Stomach (tissue), 8 donors: ENCODE measurements at regions not wholly inside any gene's neighbourhood (a gene's known extent, or its start where the extent isn't known, plus 50 kb on each side); places are given as distances from the start of the nearest gene placed in this dataset.

Experiments
- DNase-seq, 2 donors: peaks; one replicate each; pipeline versions ENCODE4 v3.0.0 to v3.0.0-alpha.2; 2013 to 2019
- H3K27ac ChIP-seq, 5 donors: fragments of 200-600 bp in 4 of 5; sonication (generic) in 4 of 5; one replicate each; pipeline ENCODE4 v1.5.1; 2013 to 2019; ENCODE audit warnings: mild to moderate bottlenecking in 1 of 5, moderate library complexity in 1 of 5
- H3K27me3 ChIP-seq, 3 donors: fragments of 200-600 bp; sonication (generic); one replicate each; pipeline ENCODE4 v1.5.1; 2017 to 2019; ENCODE audit warnings: mixed run types in 1 of 3
- H3K36me3 ChIP-seq, 4 donors: fragments of 200-600 bp; sonication (generic); 1 replicate in 3 of 4; 2 replicates in 1 of 4; pipeline ENCODE4 v1.5.1; 2016 to 2019
- H3K4me1 ChIP-seq, 4 donors: fragments of 200-600 bp; sonication (generic); one replicate each; pipeline ENCODE4 v1.5.1; 2016 to 2019
- H3K4me3 ChIP-seq, 4 donors: fragments of 200-600 bp; sonication (generic) in 3 of 4; one replicate each; pipeline ENCODE4 v1.5.1; 2016 to 2019; ENCODE audit warnings: mild to moderate bottlenecking in 1 of 4
- H3K9me3 ChIP-seq, 4 donors: fragments of 200-600 bp; sonication (generic); one replicate each; pipeline ENCODE4 v1.5.1; 2016 to 2019
- EP300 ChIP-seq: sonication (generic); formaldehyde crosslinking; IDR thresholded peaks from one replicate; pipeline ENCODE4 v1.6.1; 2017; ENCODE audit warnings: antibody characterized with exemption
- POLR2A ChIP-seq, 4 donors: fragments of 450-650 bp; IDR thresholded peaks; one replicate each; pipeline ENCODE4 v1.6.1; 2016; ENCODE audit warnings: antibody characterized with exemption in 4 of 4, control low read depth in 2 of 4, mild to moderate bottlenecking in 1 of 4, moderate library complexity in 1 of 4
- POLR2AphosphoS5 ChIP-seq, 3 donors: sonication (generic); formaldehyde crosslinking; IDR thresholded peaks; one replicate each; pipeline ENCODE4 v1.6.1; 2016; ENCODE audit warnings: antibody characterized with exemption in 3 of 3
- WGBS, 5 donors: extraction: QIAGEN DNeasy Blood & Tissue Kit in 3 of 5; methylation state at CpG; one replicate each; pipeline versions ENCODE4 v1.1.5 to v1.1.7; 2013 to 2018; 5-methylcytosine and 5-hydroxymethylcytosine counted together
- intact Hi-C: fragments of 100-400 bp; cut with DNase I; formaldehyde crosslinking; loops from one replicate; pipeline ENCODE4 v1.15.1; 2023; ENCODE audit warnings: low total_unique reads
- TF ChIP-seq, protein P1 (sequence below), 7 experiments: fragments of 450-650 bp in 4 of 7; fragments of 200-600 bp in 3 of 7; sonication (generic) in 3 of 7; IDR thresholded peaks; one replicate each; pipeline ENCODE4 v1.5.1; 2016 to 2019; ENCODE audit warnings: antibody characterized with exemption in 7 of 7, control low read depth in 2 of 7, mild to moderate bottlenecking in 1 of 7
- donor health status: healthy with polysubstance abuse.
- donor health status: Bipolar disorder and iron deficiency.
- donor health status: healthy.

DNA sequence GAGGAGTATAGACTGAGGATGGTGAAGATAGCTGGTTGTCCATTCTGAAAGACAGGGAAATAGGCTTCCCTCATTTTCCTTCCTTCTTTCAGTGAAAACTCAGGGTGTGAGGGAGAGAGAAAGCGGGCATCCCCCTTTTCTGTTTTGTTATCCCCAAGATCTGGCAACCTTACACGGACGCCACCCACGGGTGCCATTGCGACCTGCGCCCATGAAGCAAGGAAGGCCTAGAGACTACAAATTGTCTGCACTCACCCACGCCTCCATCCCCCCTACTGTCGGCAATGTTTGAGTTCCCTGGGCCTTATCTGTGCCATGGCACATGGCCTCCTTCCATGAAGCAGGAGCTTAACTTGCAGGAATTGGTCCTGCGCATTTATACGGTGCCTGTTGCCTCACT is 115.0 kb upstream of the IGF1 start:
- no peaks in the 10 kb centered on the region for H3K27me3 ChIP-seq
- TF ChIP-seq, protein P1, sequence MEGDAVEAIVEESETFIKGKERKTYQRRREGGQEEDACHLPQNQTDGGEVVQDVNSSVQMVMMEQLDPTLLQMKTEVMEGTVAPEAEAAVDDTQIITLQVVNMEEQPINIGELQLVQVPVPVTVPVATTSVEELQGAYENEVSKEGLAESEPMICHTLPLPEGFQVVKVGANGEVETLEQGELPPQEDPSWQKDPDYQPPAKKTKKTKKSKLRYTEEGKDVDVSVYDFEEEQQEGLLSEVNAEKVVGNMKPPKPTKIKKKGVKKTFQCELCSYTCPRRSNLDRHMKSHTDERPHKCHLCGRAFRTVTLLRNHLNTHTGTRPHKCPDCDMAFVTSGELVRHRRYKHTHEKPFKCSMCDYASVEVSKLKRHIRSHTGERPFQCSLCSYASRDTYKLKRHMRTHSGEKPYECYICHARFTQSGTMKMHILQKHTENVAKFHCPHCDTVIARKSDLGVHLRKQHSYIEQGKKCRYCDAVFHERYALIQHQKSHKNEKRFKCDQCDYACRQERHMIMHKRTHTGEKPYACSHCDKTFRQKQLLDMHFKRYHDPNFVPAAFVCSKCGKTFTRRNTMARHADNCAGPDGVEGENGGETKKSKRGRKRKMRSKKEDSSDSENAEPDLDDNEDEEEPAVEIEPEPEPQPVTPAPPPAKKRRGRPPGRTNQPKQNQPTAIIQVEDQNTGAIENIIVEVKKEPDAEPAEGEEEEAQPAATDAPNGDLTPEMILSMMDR (IDR thresholded peaks at IDR 0.05), result no peak
- TF ChIP-seq POLR2A (IDR thresholded peaks at IDR 0.05) (no peak), POLR2AphosphoS5 (IDR thresholded peaks at IDR 0.05) (no peak), EP300 (no peak)
- intact Hi-C loops, result no loop called here

DNA sequence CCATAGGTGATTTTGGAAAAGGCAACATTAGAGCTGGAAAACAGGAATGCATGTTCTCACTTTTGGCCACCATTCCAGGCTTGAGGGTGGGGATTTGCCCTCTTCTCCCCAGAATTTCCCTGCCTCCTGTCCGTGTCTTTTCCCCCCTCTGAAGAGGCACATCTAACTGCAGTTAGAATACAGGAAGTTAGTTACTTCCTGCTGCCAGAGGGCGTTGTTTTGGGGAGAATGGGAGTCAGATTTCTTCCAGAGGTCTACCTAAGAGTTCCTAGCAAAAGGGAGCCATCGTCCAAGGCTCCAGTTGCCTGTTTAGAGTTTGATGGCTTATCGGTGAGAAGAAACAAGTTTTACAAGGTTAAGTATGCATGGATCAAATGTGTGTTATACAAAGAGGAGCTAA is 112.8 kb upstream of the IGF1 start:
- TF ChIP-seq POLR2A (IDR thresholded peaks at IDR 0.05) (no peak), POLR2AphosphoS5 (IDR thresholded peaks at IDR 0.05) (no peak), EP300 (no peak)
- TF ChIP-seq, protein P1 (IDR thresholded peaks at IDR 0.05), result no peak
- 38 to 69% (median 61%) methylated on average over 4 of the region's 4 CpGs for WGBS, 5 donors
- DNase-seq, result no peak

More for the DNA sequence above, 115.0 kb upstream of the IGF1 start:
- 90 to 95% (median 93%) methylated on average over 10 of the region's 10 CpGs for WGBS, 5 donors
- no peak for DNase-seq
- Histone ChIP-seq H3K4me1 (no peaks in the 10 kb centered on the region), H3K27ac (no peak overlapping the region), H3K4me3 (no peak overlapping the region), H3K36me3 (no peaks in the 10 kb centered on the region), H3K9me3 (no peaks in the 10 kb centered on the region)

DNA sequence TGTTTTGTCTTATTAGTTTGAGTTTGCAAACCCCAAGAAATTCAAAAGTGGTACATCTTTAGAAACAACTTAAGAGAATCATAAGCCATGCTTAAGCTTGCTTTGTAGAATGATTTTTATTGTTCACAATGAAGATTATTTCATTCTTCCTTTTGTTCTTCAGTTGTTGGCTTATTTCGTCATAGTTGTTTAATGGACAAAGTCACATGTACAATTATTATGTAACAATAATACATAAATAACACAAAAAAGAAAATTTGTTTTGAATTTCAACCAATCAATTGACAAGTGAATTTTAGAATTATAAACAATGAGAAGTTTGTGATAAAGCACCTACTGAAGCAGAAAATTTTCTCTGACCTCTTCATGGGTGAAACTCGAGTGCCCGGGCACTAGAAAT is 111.8 kb upstream of the IGF1 start:
- no peak for DNase-seq
- H3K9me3 ChIP-seq, result peaks cover 0 to 4% (median 0%) of the 10 kb centered on the region in 4 donors
- no peak overlapping the region for H3K27ac ChIP-seq
- H3K4me3 ChIP-seq, result no peak overlapping the region
- H3K27me3 ChIP-seq, result no peaks in the 10 kb centered on the region
- TF ChIP-seq, protein P1 (IDR thresholded peaks at IDR 0.05), result no peak
- no peak for TF ChIP-seq EP300
- TF ChIP-seq POLR2A (IDR thresholded peaks at IDR 0.05), result no peak
- no peak for TF ChIP-seq POLR2AphosphoS5 (IDR thresholded peaks at IDR 0.05)
- 83 to 90% (median 86%) methylated on average over 3 of the region's 3 CpGs for WGBS, 5 donors
- no peaks in the 10 kb centered on the region for H3K36me3 ChIP-seq
- intact Hi-C loops, result no loop called here
- no peaks in the 10 kb centered on the region for H3K4me1 ChIP-seq

More for the DNA sequence above, 112.8 kb upstream of the IGF1 start:
- Histone ChIP-seq H3K9me3 (peaks cover 0 to 4% (median 0%) of the 10 kb centered on the region in 4 donors), H3K4me1 (no peaks in the 10 kb centered on the region), H3K27me3 (no peaks in the 10 kb centered on the region), H3K36me3 (no peaks in the 10 kb centered on the region), H3K27ac (no peak overlapping the region), H3K4me3 (no peak overlapping the region)
- intact Hi-C loops, result no loop called here

DNA sequence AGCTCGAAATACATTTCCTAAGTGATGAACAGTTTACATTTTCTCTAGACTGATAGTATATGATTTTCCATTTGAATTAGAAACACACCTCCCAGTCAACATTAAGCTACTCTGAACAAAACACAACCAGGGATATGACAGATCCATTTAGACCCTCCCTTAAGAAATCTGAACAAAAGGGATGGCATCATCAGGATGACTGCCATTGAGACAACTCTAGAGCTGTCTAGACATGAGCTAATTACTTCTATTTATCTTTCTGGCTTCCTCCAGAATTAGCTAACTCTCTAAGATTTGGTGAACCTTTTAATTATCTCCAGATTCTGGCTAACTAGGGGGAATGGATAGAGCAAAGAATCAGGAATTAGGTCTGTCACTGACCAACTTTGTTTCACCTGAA is 92.9 kb upstream of the IGF1 start:
- 74 to 85% (median 83%) methylated on average over 1 of the region's 1 CpG for WGBS, 5 donors
- H3K9me3 ChIP-seq, result no peaks in the 10 kb centered on the region
- no peak for TF ChIP-seq POLR2AphosphoS5 (IDR thresholded peaks at IDR 0.05)
- TF ChIP-seq POLR2A (IDR thresholded peaks at IDR 0.05), result no peak
- TF ChIP-seq, protein P1 (IDR thresholded peaks at IDR 0.05), result no peak
- no peak for TF ChIP-seq EP300
- no peak overlapping the region for H3K27ac ChIP-seq
- no peak overlapping the region for H3K4me3 ChIP-seq
- H3K36me3 ChIP-seq, result no peaks in the 10 kb centered on the region
- intact Hi-C loops, result no loop called here
- no peaks in the 10 kb centered on the region for H3K27me3 ChIP-seq
- no peak for DNase-seq
- H3K4me1 ChIP-seq, result no peaks in the 10 kb centered on the region
